HG03432 (cell line): ENCODE measurements at regions not wholly inside any gene's neighbourhood (a gene's known extent, or its start where the extent isn't known, plus 50 kb on each side); places are given as distances from the start of the nearest gene placed in this dataset.

Experiments
- ATAC-seq: cut with Tn5 transposase; IDR thresholded peaks from one replicate; pipeline ENCODE4 v1.9.1; 2021; ENCODE audit warnings: mild to moderate bottlenecking, moderate library complexity; ENCODE audit not compliant: unreplicated experiment

- ATAC-seq: no peak
Measured at GRCh38 chr7:25279705-25280104, 51.4 kb upstream of the NPVF start.

GRCh38 chr7:25280181-25280580, 51.9 kb upstream of the NPVF start:
- ATAC-seq: no peak

GRCh38 chr7:25282194-25282593, 53.9 kb upstream of the NPVF start:
- no peak for ATAC-seq

- ATAC-seq: no peak
Measured at GRCh38 chr7:25286756-25287155, 58.5 kb upstream of the NPVF start.

GRCh38 chr7:25287291-25287690, 59.0 kb upstream of the NPVF start:
- no peak for ATAC-seq

GRCh38 chr7:25288556-25289307, 60.4 kb upstream of the NPVF start:
- no peak for ATAC-seq

GRCh38 chr7:25289518-25289917, 61.2 kb upstream of the NPVF start:
- no peak for ATAC-seq

- ATAC-seq: no peak
Measured at GRCh38 chr7:25294624-25295023, 66.3 kb upstream of the NPVF start.

GRCh38 chr7:25295387-25295786, 67.1 kb upstream of the NPVF start:
- ATAC-seq: no peak

- no peak for ATAC-seq
Measured at GRCh38 chr7:25296086-25296485, 67.8 kb upstream of the NPVF start.

- no peak for ATAC-seq
Measured at GRCh38 chr7:25297278-25297677, 69.0 kb upstream of the NPVF start.

GRCh38 chr7:25303281-25304181, 75.2 kb upstream of the NPVF start:
- ATAC-seq: no peak

GRCh38 chr7:25304691-25305090, 76.4 kb upstream of the NPVF start:
- ATAC-seq: no peak

- ATAC-seq: no peak
Measured at GRCh38 chr7:25305831-25306230, 77.5 kb upstream of the NPVF start.

- ATAC-seq: no peak
Measured at GRCh38 chr7:25307624-25308023, 79.3 kb upstream of the NPVF start.

GRCh38 chr7:25308246-25308645, 80.0 kb upstream of the NPVF start:
- no peak for ATAC-seq

GRCh38 chr7:25308906-25309705, 80.8 kb upstream of the NPVF start:
- ATAC-seq: no peak

- no peak for ATAC-seq
Measured at GRCh38 chr7:25310896-25311295, 82.6 kb upstream of the NPVF start.

- ATAC-seq: no peak
Measured at GRCh38 chr7:25311346-25311745, 83.1 kb upstream of the NPVF start.

GRCh38 chr7:25312968-25313367, 84.7 kb upstream of the NPVF start:
- no peak for ATAC-seq

- ATAC-seq: no peak
Measured at GRCh38 chr7:25313526-25313925, 85.2 kb upstream of the NPVF start.
